ENCODE measurements at regions not wholly inside any gene's neighbourhood (a gene's known extent, or its start where the extent isn't known, plus 50 kb on each side); places are given as distances from the start of the nearest gene placed in this dataset.
"Not testable (repeated sequence)": the region's sequence is repeated elsewhere in the genome, so short reads cannot be mapped to it uniquely, and the experiment has no call there.

GRCh38 chr7:113268757-113269156, 150.4 kb upstream of the SMIM30 start:
- Histone ChIP-seq H3K36me3 (replicated peaks in 1 of 2) (no peaks in the 10 kb centered on the region), H3K9me3 (replicated peaks in 1 of 3) (peaks cover 0 to 3% (median 0%) of the 10 kb centered on the region in 3 donors), H3K4me3 (no peak overlapping the region), H3K27ac (no peak overlapping the region), H3K4me1 (replicated peaks in 1 of 2) (no peaks in the 10 kb centered on the region), H3K27me3 (no peaks in the 10 kb centered on the region)
- intact Hi-C loops (cut with DNase I), result no loop called here
- no peak for DNase-seq
- no peak for TF ChIP-seq CTCF (IDR thresholded peaks at IDR 0.05)
- no peak for TF ChIP-seq POLR2A (IDR thresholded peaks at IDR 0.05)
- WGBS, 4 donors, result 56 to 77% (median 65%) methylated on average over 3 of the region's 3 CpGs

- WGBS, 4 donors, result 83 to 90% (median 86%) methylated on average over 4 of the region's 4 CpGs
- no peaks in the 10 kb centered on the region for H3K36me3 ChIP-seq (replicated peaks in 1 of 2)
- no peaks in the 10 kb centered on the region for H3K4me1 ChIP-seq (replicated peaks in 1 of 2)
- no peaks in the 10 kb centered on the region for H3K27me3 ChIP-seq
- H3K9me3 ChIP-seq (replicated peaks in 1 of 3), result peaks cover 0 to 3% (median 0%) of the 10 kb centered on the region in 3 donors
- DNase-seq, result no peak
- no peak overlapping the region for H3K27ac ChIP-seq
- intact Hi-C loops (cut with DNase I), result no loop called here
- no peak overlapping the region for H3K4me3 ChIP-seq
- TF ChIP-seq POLR2A (IDR thresholded peaks at IDR 0.05) (no peak), CTCF (IDR thresholded peaks at IDR 0.05) (no peak)
Measured at GRCh38 chr7:113267885-113268284, 149.5 kb upstream of the SMIM30 start.

GRCh38 chr7:113267271-113267670, 148.9 kb upstream of the SMIM30 start:
- Histone ChIP-seq H3K4me3 (no peak overlapping the region), H3K27ac (no peak overlapping the region), H3K4me1 (replicated peaks in 1 of 2) (no peaks in the 10 kb centered on the region), H3K27me3 (no peaks in the 10 kb centered on the region), H3K9me3 (replicated peaks in 1 of 3) (peaks cover 0 to 3% (median 0%) of the 10 kb centered on the region in 3 donors), H3K36me3 (replicated peaks in 1 of 2) (no peaks in the 10 kb centered on the region)
- intact Hi-C loops (cut with DNase I), result no loop called here
- TF ChIP-seq POLR2A (IDR thresholded peaks at IDR 0.05), result no peak
- no peak for TF ChIP-seq CTCF (IDR thresholded peaks at IDR 0.05)
- no peak for DNase-seq

GRCh38 chr7:113263749-113264148, 145.4 kb upstream of the SMIM30 start:
- TF ChIP-seq POLR2A (IDR thresholded peaks at IDR 0.05) (no peak), CTCF (IDR thresholded peaks at IDR 0.05) (no peak)
- WGBS, 4 donors, result 69 to 81% (median 78%) methylated on average over 4 of the region's 4 CpGs
- intact Hi-C loops (cut with DNase I), result no loop called here
- Histone ChIP-seq H3K36me3 (replicated peaks in 1 of 2) (no peaks in the 10 kb centered on the region), H3K4me1 (replicated peaks in 1 of 2) (no peaks in the 10 kb centered on the region), H3K27me3 (no peaks in the 10 kb centered on the region), H3K9me3 (replicated peaks in 1 of 3) (no peaks in the 10 kb centered on the region), H3K4me3 (no peak overlapping the region), H3K27ac (no peak overlapping the region)
- DNase-seq, result no peak

- intact Hi-C loops (cut with DNase I); H3K4me3 ChIP-seq; DNase-seq; H3K36me3 ChIP-seq (replicated peaks in 1 of 2); H3K27ac ChIP-seq; H3K9me3 ChIP-seq (replicated peaks in 1 of 3); H3K4me1 ChIP-seq (replicated peaks in 1 of 2); H3K27me3 ChIP-seq: not testable (repeated sequence)
- WGBS, 4 donors, result 90 to 93% (median 92%) methylated on average over 19 to 28 of the region's 28 CpGs
Measured at GRCh38 chr7:113263215-113263742, 144.9 kb upstream of the SMIM30 start.
